ENCODE measurements at regions not wholly inside any gene's neighbourhood (a gene's known extent, or its start where the extent isn't known, plus 50 kb on each side); places are given as distances from the start of the nearest gene placed in this dataset.
"Not testable (repeated sequence)": the region's sequence is repeated elsewhere in the genome, so short reads cannot be mapped to it uniquely, and the experiment has no call there.

GRCh38 chr14:87306409-87307168 lies 686.4 kb downstream of the GALC start:
- DNase-seq (ENCODE audit: low read depth) = no peak

- DNase-seq (ENCODE audit: low read depth) = no peak
These were observed 687.6 kb downstream of the GALC start for GRCh38 chr14:87305345-87305744.

GRCh38 chr14:87304404-87304803 lies 688.6 kb downstream of the GALC start:
- DNase-seq (ENCODE audit: low read depth) = no peak

DNA sequence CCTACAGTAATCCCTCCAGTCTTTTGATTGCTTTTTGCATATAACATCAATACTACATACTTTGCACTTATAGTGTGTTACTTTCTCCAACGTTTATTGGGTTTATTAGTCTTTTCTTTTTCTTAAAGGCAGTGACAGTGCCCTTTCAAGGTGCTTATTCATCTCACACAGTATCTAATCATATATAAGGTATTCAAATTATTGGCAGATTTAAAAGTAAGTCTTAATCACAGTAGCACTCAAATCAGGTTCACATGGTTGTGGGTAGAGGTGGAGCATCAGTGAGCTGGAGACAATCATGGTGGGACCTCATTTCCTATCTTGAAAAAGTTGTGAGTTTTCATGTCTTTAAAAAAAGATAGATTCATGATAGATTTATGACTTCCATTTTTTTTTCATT lies 706.2 kb downstream of the GALC start:
- DNase-seq (ENCODE audit: low read depth) = no peak

DNA sequence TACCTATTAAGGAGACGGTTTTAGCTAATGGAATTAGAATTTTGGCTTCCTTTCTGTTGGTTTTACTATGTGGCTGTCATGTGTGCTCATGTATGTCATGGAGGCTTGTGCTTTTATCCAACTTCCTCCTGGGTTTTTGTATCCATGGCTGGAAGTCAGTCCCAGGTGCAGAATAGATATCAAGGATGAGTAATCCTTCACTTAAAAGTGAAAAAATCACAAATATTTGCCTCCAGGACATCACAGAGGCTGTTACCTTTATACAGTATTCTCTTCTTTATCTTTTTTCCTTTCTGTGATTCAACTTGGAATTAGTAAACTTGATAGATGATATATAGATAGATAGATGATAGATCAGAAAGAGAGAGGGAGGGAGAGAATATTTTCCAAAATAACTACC lies 706.8 kb downstream of the GALC start:
- no peak for DNase-seq (ENCODE audit: low read depth)

GRCh38 chr14:87285506-87285905 lies 707.5 kb downstream of the GALC start:
- DNase-seq (ENCODE audit: low read depth) = no peak

DNA sequence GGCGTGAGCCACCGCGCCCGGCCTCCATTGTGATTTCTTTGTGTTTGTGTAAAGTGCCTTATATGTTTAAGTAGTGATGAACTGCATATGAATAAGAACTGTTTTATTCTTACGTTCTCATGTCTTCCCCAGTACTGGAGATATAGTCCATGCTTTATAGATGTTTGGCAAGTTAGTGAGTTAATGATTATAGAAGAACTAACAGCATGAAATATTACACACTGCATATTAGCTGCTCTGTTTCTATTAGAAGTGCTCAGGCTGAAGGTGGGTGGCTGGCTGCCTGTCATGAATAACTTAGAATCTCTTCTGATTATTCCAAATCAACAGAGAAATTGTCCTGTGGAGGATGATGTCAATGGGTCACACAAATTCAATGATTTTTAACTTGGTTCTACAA lies 709.4 kb downstream of the GALC start:
- no peak for DNase-seq (ENCODE audit: low read depth)

DNA sequence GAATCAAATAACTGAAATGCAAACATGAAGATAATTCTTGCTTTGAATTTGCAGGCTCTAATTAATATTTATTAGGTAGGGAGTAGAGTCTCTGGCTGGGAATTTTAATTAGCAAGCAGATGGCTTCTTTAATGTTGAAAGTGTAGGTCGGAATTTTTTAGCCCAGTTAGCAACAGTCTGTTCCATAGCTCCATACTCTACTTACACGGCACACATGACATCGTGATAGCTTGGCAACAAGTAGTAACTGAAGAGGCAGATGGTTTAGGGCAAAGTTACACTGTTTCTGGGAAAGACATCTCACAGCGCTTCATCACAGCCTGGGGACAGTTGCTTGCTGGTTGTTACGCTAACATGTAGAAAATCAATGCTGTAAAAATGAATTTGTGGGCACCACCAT lies 710.7 kb downstream of the GALC start:
- no peak for DNase-seq (ENCODE audit: low read depth)

GRCh38 chr14:87278415-87278814 lies 714.6 kb downstream of the GALC start:
- no peak for DNase-seq (ENCODE audit: low read depth)

- no peak for DNase-seq (ENCODE audit: low read depth)
These were observed 721.7 kb downstream of the GALC start for GRCh38 chr14:87271331-87271730.

- no peak for DNase-seq (ENCODE audit: low read depth)
These were observed 724.0 kb downstream of the GALC start for GRCh38 chr14:87268997-87269396.

GRCh38 chr14:87264796-87265195 lies 728.2 kb downstream of the GALC start:
- DNase-seq (ENCODE audit: low read depth) = no peak

GRCh38 chr14:87264272-87264785 lies 728.7 kb downstream of the GALC start:
- DNase-seq (ENCODE audit: low read depth) = no peak

GRCh38 chr14:87261621-87262020 lies 731.4 kb downstream of the GALC start:
- no peak for DNase-seq (ENCODE audit: low read depth)

DNA sequence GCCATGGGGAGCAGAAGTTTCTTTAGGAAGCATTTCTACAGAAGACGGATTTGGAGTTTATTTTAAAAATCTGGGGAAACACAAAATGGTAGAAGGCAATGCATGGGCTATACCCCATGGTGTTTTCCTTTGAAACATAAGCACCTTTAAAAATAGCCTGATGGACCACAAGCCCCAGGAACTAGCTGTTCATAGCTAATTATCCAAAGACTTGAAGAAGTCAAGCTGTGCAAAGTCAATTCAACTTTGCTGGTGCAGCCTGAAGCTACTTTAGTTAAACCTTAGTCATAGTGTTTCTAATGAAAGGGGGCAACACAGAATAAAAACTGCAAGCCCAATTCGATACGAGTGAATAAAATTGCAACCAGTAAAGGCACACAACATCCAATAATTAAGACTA lies 732.5 kb downstream of the GALC start:
- no peak for DNase-seq (ENCODE audit: low read depth)

DNA sequence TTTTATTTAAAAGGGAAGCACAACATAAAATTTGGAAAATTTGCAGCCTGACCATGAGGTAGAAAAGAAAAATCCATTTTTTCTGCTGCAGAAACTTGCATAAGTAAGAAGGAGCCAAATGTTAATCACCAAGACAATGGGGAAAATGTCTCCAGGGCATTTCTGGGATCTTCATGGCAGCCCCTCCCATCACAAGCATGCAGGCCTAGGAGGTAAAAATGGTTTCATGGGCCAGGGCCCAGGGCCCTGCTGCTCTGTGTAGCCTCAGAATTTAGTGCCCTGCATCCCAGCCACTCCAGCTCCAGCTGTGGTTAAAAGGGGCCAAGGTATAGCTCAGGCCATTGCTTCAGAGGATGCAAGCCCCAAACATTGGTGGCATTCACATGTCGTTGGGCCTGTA lies 735.6 kb downstream of the GALC start:
- DNase-seq (ENCODE audit: low read depth) = no peak

GRCh38 chr14:87255058-87255457 lies 737.9 kb downstream of the GALC start:
- DNase-seq (ENCODE audit: low read depth) = no peak

DNA sequence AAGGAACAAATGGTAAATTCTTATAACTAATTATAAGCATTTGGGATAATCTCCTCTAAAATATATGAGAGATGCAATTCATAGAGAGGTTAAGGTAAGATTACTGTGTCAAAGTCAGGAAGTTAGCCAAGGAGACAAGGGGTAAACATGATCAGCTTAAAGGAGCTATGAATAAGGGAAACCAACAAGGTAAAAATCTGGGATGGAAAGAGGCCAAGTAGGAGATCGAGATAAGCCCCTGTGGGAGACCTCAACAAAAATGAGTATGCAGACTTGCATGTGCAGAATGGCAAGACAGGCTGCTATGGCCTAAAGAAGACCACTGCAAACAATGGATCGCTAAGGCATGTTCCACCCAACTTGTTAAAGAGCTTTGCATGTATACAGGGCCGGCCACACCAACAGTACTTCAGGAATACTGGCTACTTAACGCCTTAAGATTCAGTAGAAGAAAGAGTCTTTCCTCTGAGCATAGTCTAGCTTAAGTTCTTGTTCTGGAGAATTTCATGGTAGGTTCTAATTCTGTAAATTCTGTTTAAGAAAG lies 738.6 kb downstream of the GALC start:
- DNase-seq (ENCODE audit: low read depth) = no peak

- not testable (repeated sequence) for DNase-seq (ENCODE audit: low read depth)
These were observed 739.2 kb downstream of the GALC start for GRCh38 chr14:87253791-87254190.

GRCh38 chr14:87252103-87252502 lies 740.9 kb downstream of the GALC start:
- no peak for DNase-seq (ENCODE audit: low read depth)

DNA sequence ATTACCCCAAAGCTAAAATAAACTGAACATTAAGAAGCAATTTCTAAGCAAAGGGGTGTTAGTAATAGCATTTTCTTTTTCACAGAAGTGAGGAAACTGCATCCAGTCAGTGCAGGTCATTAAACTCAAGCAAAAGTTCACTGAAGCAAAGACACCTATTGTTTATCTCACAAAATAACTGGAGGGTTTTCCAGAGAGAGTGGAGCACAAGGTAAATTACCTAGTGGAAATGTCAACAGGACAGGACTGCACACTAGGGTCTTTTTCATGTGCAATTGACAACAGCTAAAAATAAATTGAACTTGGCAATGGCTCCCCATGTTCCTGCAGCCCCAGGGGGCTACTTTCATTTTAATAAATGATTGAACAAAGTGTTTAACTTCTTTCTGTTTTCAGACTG lies 742.0 kb downstream of the GALC start:
- no peak for DNase-seq (ENCODE audit: low read depth)

DNA sequence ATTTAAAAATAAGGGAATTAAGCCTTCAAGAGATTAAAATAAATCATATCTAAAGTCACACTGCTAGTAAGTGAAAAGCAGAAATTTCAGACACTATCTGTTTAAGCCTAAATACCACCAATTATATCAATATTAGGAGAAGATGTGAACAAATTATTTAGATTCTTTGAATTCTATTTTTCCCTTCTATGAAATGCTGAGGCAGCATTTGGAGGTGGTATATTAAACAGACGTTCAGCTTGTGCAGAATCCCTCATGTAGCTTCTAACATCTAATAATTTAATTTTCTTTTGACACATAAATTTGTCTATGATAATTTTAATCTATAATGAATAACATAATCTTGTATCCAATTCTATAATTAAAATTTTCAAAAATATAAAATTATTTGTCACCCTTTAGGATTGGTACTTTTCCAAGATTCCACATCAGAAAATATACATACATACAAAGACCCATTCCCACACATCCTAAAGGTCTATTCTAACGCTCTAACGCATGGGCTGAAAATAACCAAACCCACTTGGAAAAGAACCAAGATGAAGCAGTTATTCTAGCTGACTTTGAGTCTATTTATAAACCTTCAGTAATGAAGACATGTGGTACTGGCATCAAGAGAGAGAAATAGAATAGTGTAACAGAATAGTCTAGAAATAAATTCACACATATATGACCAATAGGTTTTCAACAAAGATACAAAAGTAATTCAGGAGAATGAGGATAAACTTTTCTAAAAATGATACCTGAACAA lies 751.8 kb downstream of the GALC start:
- DNase-seq (ENCODE audit: low read depth) = no peak

GRCh38 chr14:87240319-87240718 lies 752.7 kb downstream of the GALC start:
- DNase-seq (ENCODE audit: low read depth) = not testable (repeated sequence)

All from stimulated activated CD8-positive, alpha-beta memory T cell treated with anti-CD3 and anti-CD28 coated beads, Interleukin-12 subunit alpha, Interleukin-12 subunit beta, amount 100 ng/mL, for 4 hours (primary cell).